T-helper 2 cell (primary cell): ENCODE measurements at regions not wholly inside any gene's neighbourhood (a gene's known extent, or its start where the extent isn't known, plus 50 kb on each side); places are given as distances from the start of the nearest gene placed in this dataset.

Source experiments
- DNase-seq, 5 experiments: peaks; one replicate each; pipeline versions ENCODE4 v3.0.0 to v3.0.0-alpha.2; 2012 to 2022

- DNase-seq, result no peak
Observed at GRCh38 chr16:11401161-11402050, 56.1 kb downstream of the RMI2 start.

GRCh38 chr16:11402051-11402744, 56.9 kb downstream of the RMI2 start:
- DNase-seq, result no peak

GRCh38 chr16:11402745-11403533, 57.7 kb downstream of the RMI2 start:
- DNase-seq, result no peak

- DNase-seq, result no peak
Observed at GRCh38 chr16:11403534-11403795, 58.2 kb downstream of the RMI2 start.

- DNase-seq, result no peak
Observed at GRCh38 chr16:11403920-11404319, 58.7 kb downstream of the RMI2 start.

- no peak for DNase-seq
Observed at GRCh38 chr16:11404603-11405002, 59.3 kb downstream of the RMI2 start.

- peak in 3 of 5 experiments; percentile 17 to 34 (median 29) for DNase-seq
Observed at GRCh38 chr16:11405331-11406176, 60.3 kb downstream of the RMI2 start.

GRCh38 chr16:11406177-11406560, 60.9 kb downstream of the RMI2 start:
- DNase-seq, result no peak

- peak in 4 of 5 experiments; percentile 31 to 62 (median 47) for DNase-seq
Observed at GRCh38 chr16:11407047-11407982, 62.1 kb downstream of the RMI2 start.

- DNase-seq, result no peak
Observed at GRCh38 chr16:11408216-11408615, 63.0 kb downstream of the RMI2 start.

GRCh38 chr16:11409398-11409797, 64.1 kb downstream of the RMI2 start:
- no peak for DNase-seq

- DNase-seq, result no peak
Observed at GRCh38 chr16:11410376-11411058, 65.3 kb downstream of the RMI2 start.

- DNase-seq, result no peak
Observed at GRCh38 chr16:11411059-11411550, 65.8 kb downstream of the RMI2 start.

GRCh38 chr16:11412175-11412904, 67.1 kb downstream of the RMI2 start:
- DNase-seq, result no peak

GRCh38 chr16:11412965-11413887, 68.0 kb downstream of the RMI2 start:
- no peak for DNase-seq

GRCh38 chr16:11413907-11414595, 68.8 kb downstream of the RMI2 start:
- no peak for DNase-seq

- DNase-seq, result no peak
Observed at GRCh38 chr16:11414815-11415775, 69.8 kb downstream of the RMI2 start.
